Stimulated activated CD8-positive, alpha-beta memory T cell treated with anti-CD3 and anti-CD28 coated beads, Interleukin-15, amount 100 ng/mL, for 1 hour (primary cell): ENCODE measurements at regions not wholly inside any gene's neighbourhood (a gene's known extent, or its start where the extent isn't known, plus 50 kb on each side); places are given as distances from the start of the nearest gene placed in this dataset.

Experiments
- DNase-seq: peaks from one replicate; pipeline ENCODE4 v3.0.0-alpha.2; 2020; ENCODE audit warnings: low read depth

GRCh38 chr10:46227936-46228562 lies 58.7 kb upstream of the ANTXRL start:
- DNase-seq: no peak

- peak; percentile 40 for DNase-seq
Measured at GRCh38 chr10:46228563-46229071, 58.2 kb upstream of the ANTXRL start.

- DNase-seq: no peak
Measured at GRCh38 chr10:46229144-46229563, 57.6 kb upstream of the ANTXRL start.

- DNase-seq: no peak
Measured at GRCh38 chr10:46230615-46231014, 56.2 kb upstream of the ANTXRL start.

- no peak for DNase-seq
Measured at GRCh38 chr10:46231087-46231486, 55.7 kb upstream of the ANTXRL start.

GRCh38 chr10:46232084-46232483 lies 54.7 kb upstream of the ANTXRL start:
- no peak for DNase-seq

GRCh38 chr10:46232666-46233065 lies 54.1 kb upstream of the ANTXRL start:
- DNase-seq: no peak

GRCh38 chr10:46233181-46233580 lies 53.6 kb upstream of the ANTXRL start:
- no peak for DNase-seq

GRCh38 chr10:46234026-46234425 lies 52.8 kb upstream of the ANTXRL start:
- no peak for DNase-seq

GRCh38 chr10:46234431-46235060 lies 52.3 kb upstream of the ANTXRL start:
- no peak for DNase-seq

GRCh38 chr10:46235705-46236545 lies 50.9 kb upstream of the ANTXRL start:
- no peak for DNase-seq

- no peak for DNase-seq
Measured at GRCh38 chr10:46236546-46236887, 50.3 kb upstream of the ANTXRL start.

GRCh38 chr10:46236941-46237681 lies 49.7 kb upstream of the ANTXRL start:
- DNase-seq: no peak
